NCI-H446 treated with DMSO at 0.1 percent for 48 hours (cell line): ENCODE measurements at regions not wholly inside any gene's neighbourhood (a gene's known extent, or its start where the extent isn't known, plus 50 kb on each side); places are given as distances from the start of the nearest gene placed in this dataset.
"Not testable (repeated sequence)": the region's sequence is repeated elsewhere in the genome, so short reads cannot be mapped to it uniquely, and the experiment has no call there.

Experiments used
- DNase-seq: peaks from one replicate; lab custom pipeline; 2025; lab: John Stamatoyannopoulos, UW

DNA sequence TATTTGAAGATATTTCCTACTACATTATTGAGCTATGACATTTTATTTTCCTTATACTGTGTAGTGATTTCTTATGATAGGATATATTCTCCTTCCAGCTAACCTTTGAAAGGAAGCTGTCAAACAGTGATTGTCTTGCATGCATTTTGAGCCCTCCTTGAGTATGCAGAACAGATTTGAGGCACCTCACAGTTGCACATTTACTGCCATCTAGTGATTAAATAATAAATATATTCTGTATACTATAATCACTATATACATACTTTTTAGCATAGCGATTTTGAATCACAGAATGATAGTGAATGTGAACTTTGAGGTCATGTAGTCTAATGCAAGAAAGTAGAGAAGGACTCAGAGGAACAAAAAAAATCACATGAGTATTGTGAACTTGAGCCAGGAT lies 268.4 kb upstream of the CDH19 start:
- DNase-seq, result peak; percentile 25

DNA sequence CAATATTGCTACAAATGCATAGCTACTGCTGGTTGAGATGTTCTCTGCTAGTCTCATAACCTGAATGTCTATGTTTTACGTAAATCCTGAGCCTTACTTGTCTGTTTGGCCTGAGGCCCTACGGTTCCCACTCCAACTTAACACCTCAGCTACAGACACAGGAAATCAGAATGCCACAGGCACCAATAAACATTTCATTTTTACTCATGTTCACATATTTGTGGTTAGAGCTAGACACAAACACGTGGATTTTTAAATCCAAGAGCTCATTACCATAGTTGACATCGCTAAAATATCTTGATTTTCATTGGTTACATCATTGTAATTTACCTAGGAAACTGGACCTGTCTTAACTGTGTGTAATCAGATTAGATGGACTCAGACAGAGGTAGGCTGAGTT lies 263.8 kb upstream of the CDH19 start:
- no peak for DNase-seq

DNA sequence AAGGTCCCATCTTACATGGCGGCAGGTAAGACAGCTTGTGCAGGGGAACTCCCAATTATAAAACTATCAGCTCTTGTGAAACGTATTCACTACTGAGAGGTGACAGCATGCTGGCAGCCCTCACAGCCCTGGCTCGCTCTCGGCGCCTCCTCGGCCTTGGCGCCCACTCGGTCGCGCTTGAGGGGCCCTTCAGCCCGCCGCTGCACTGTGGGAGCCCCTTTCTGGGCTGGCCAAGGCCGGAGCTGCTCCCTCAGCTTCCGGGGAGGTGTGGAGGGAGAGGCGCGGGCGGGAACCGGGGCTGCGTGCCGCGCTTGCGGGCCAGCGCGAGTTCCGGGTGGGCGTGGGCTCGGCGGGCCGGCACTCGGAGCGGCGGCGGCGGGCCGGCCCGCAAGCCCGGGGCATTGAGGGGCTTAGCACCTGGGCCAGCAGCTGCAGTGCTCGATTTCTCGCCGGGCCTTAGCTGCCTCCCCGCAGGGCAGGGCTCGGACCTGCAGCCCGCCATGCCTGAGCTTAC lies 262.6 kb upstream of the CDH19 start:
- not testable (repeated sequence) for DNase-seq

DNA sequence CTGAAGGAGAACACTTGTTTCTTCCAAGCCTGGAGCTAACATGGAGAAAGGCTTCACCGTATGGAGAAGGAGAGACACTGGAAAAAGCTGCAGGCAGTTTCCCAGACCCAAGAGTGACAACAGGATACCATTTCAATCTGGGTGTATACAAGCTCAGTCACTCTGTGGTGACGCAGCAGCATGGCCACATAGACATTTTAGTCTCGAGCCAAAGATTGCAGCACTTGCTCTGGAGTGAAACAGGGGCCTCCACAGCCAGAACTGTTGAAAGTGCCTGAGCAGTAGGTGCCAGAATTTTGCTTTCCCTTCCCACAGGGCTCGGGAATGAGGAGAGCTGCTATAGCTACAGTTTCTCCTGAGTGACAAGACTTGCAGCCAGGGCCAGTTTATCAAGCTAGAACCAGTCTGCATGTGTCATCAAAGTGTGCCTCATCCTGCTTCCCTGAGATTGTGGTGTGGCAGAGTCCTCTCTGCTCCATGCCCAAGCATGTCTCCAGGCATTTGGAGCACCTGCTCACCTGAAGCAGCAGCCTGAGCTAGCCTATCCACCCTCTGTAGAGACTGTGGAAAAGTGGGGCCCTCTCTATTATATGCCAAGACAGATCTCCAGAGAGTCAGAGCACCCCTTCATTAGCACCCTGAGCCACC lies 234.6 kb upstream of the CDH19 start:
- DNase-seq, result no peak

DNA sequence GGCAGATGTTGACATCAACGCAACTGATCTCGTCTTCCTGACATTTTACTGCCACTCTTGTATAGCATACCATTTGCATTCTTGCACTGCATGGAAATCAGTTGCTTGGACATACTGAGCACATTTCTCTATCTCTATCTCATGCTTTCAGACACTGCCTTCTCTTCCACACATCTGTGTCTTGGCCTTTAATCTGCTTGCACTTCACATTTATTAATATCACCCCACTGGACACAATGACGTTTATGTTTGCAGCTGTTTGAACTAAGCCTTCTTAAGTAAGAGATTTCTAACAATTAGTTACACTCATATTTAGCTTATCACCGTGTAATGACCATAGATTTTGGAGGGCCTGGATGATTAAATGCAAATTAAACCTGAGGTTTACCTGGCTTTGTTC lies 229.8 kb upstream of the CDH19 start:
- no peak for DNase-seq

DNA sequence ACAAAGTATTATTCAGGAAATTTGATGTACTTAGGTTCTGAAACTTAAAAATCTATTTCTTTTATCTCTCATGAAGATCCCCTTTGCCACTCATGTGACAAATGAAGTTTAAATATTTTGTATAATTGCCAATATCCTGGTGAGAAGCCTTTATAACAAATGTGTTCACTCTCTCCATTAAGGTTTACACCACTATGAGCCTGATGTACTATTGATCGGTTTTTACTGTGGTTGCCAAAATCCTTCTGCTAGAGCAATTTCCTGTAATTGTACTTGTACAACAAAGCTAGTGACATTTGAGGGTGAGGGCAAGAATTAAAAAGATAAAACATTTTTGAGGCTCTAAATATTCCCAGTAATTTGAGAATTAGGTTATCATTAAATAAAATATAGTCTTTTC lies 222.3 kb upstream of the CDH19 start:
- peak; percentile 87 for DNase-seq

DNA sequence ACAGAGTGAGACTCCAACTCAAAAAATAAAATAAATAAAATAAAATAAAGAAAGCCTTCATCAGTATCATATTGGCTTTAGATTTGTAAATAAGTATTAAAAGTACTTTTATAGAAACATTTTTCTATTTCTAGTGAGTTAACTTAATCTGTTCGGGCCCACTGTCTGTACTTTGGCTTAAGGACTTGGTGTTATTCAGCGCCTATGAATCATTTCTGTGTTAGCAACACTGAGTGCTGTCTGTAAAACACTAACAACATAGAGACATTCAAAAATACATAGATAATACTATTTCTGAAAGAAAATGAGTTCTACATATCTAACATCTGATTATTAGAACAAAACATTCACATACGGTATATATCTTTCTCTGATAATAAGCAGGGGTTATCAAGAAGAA lies 221.5 kb upstream of the CDH19 start:
- DNase-seq, result no peak

DNA sequence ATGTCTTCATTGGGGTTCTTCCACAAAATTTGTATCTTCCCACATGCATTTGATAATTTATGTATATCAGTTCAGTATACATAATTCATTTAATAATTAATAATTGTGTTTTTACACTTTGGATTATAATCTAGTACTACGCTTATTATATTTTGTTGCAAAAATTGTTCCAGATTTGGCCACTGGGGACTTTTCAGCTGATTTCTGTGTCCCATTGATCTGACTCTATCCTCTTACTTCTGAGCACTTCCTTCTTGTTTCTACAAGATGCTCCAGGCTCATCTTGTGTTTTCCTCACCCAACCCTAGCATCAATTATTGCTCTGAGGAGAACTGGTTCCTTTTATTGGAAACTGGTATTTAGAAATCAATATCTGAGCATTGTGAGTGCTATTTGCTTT lies 215.3 kb upstream of the CDH19 start:
- no peak for DNase-seq

DNA sequence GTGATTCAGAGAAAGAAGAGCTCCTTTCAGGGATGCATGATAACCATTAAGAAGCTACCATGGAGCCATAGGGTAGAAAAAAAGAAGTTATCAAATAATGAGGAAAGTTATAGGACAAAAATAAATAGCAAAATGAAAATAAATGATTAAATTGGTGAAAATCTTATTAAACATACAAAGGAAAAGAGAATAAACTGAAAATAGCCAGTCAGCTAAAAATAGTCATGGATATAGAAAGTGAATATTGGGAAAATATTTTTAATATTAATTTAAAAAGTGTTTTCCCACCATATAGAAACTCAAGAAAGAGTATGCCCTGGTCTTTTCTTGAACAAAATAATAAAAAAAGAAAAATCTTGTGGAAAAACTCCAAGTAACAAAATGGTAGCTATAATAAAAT lies 209.2 kb upstream of the CDH19 start:
- DNase-seq, result no peak

DNA sequence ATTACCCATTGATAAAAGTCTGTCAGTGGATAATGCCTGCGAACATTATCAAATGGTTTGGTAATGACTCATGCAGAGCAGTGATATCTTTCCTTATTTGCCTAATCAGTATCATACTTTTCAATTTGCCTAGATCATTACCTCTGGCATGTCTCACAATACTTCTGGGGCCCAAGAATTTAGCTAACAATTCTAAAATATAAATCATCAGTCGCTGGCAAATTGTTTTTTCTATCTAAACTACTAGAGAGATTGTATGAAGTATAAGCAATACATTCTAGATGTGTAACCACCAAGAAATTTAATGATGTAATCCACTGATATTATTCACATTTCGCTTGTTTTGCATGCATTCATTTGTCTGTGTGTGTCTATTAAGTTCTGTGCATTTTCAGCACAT lies 191.2 kb upstream of the CDH19 start:
- DNase-seq, result no peak

DNA sequence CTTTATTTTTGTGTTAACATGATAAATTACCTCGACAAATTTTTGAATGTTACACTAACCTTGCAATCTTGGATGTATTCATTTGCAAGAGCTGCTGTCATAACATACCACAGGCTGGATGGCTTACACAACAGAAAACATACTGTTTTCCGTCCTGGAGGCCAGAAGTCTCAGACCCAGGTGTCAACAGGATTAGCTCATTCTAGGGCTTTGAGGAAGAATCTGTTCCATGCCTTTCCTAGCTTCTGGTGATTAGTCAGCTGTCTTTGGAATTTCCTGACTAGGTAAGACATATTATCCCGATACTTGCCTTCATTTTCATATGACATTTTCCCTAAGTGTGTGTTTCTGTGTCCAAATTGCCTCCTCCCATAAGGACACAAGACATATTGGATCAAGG lies 188.6 kb upstream of the CDH19 start:
- DNase-seq, result no peak

DNA sequence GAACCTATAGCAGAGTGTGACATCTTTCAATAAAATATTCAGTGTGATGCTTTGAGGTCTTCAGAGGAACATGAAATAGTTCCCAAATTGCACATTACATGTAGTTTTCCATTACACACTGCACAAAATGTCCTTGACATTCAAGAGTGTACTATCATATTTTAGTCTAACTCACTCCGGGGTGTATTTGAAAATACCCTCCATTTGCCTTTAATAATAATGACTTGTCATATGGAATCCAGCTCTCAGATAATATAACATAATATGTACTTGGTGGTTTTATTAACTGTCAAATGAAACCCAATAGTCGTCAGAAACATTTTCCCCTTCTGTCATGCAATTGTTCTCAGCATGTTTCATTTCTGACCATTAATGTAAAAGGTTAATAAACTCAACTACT lies 176.7 kb upstream of the CDH19 start:
- no peak for DNase-seq

DNA sequence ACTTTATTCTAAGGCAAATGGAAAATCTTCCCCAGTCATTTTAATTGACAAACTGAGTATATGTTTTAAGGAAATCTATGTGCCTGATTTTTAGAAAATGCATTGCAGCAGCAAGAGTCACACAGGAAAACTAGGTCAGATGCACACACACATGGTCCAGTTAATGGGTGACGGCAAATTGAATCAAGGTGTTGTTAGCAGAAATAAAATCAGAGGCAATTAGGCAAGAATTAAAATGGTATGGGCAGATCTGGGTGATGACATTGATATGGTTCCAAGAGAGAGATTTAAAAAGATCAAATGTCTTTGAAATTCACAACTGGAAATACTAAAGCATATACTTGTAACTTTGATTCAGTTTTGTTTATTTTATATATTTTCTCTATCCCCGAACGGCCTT lies 174.2 kb upstream of the CDH19 start:
- no peak for DNase-seq

DNA sequence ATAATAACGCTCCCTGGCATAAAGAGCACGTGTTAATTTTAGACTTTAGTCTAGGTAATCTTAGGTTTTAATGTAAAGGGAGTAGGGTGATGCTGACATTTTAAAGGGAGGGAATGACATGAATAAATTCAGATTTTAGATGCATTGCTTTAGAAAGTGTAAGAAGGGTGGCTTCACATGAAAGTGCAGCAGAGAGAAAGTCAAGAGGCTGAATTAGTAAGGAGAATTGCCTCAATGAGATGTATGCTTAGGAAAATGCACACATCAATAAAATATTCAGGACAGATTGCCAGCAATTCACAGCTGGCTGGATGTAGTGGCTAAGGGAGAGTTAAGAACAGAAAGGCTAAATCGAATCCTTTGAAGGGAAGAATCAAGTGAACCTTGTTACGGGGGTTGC lies 165.5 kb upstream of the CDH19 start:
- DNase-seq, result no peak

DNA sequence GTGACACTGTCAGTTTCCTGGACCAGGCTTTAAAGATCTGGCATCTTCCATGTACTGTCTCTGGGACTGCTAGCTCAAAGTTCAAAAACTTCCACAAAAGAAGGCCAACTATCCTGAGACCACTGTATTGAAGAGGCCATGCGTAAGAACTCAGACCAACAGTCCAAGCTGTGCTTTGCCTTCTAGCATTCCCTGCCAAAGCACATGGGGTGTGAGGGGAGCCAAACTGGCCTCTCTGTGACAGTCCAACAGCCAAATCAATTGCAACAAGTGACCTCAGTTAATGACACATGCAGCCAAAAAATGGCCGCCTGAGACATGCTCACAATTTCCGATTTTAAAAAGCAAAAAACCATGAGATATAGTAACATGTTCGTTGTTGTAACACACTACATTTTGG lies 160.3 kb upstream of the CDH19 start:
- no peak for DNase-seq

DNA sequence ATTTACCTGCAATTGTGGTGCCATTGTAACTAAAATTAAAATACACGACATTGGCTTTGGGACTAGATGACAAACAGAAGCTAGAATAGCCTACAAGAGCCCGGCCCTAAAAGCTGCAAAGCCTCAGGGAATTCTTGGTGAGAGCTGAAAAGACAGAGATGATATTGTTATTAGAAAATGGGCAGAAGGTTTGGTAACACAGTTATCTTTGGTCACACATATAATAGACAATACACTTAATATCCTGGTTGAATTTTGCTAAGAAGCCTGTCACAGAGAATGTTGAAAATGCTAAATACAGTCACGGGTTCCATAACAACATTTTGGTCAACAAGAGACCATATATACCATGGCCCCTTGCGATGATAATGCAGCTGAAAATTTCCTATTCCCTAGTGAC lies 157.3 kb upstream of the CDH19 start:
- no peak for DNase-seq

DNA sequence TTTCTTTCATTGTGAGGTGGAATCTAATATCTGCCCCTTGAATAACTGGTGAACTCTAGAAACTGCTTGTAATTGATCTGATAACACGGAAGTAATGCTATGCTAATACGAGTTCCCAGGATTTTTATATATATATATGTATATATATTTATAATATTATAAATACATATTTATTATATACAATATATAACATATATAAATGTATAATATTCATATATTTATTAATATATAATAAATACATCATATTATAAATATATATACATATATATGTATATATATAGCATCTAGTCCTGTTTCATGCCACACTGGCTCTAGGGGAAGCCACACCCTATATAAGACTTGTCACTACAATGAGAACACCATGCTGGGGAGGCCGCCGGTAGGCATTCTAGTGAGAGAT lies 156.7 kb upstream of the CDH19 start:
- no peak for DNase-seq

DNA sequence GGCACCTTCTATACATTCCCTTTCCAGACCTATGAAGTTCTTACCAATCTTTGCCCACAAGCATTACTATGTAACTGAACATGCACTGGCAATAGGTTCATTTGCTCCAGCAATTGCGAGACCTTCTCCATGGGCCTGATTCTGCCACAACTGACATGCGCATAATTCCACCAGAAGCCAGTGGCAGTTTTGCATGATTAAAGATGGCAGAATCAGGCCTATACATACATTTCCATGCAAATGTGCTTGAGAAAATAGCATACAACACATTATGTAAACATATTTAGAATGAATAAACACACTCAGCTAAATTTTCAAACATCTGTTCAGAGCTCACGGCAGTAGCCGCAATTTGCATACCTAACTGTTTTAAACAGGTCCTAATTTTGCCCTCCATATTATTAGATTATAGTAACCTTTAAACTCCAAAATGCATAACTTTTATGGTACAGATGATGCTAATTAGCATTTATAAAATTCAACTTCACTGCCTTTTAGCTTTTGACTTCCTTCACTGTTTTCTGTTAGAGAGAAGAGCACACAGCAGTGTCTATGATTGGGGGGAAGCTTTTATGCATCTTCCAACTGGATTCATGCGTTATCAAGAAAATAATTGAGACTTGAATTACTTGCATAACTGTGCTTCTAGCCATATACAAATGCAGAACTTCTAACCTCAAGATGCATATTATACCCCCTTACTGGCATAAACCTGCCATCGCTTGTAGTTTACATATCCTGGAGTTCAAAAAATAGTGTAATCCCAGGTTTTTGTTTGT lies 155.3 kb upstream of the CDH19 start:
- DNase-seq, result no peak

DNA sequence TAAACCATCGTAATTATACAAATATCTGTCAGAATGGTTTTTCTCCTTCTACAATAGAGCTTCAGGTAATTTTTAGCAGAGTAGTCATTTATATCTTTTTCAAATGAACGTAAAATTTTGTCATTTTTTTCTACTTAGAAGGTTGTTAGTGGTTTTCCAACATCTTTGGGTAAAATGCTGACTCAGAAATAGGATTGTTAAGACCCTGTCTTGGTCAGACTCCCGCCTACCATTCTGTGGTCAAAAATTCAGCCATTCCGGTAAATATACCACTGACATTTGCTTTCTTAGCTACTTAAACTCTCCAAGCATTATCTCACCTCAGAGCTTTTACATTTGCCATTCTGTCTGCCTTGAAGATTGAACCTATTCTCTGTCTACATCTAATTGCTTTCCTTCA lies 154.1 kb upstream of the CDH19 start:
- no peak for DNase-seq

DNA sequence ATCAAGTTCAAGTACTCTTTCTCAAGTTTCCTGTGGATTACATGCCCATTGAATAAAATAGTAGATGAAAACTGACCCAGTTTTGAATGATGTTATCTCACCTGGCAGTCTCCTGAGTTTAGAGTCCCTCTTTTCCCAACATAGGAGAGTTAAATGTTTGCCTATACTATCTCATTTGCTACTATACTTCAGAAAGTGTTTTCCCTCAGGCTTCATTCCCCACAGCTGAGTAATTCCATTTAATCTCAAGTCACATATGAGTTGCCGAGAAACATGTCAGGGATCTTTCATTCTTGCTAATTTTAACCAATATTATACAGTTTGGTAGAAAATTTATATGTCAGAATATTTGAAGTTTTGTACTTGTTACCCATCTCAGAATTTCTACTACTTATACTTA lies 150.4 kb upstream of the CDH19 start:
- no peak for DNase-seq

DNA sequence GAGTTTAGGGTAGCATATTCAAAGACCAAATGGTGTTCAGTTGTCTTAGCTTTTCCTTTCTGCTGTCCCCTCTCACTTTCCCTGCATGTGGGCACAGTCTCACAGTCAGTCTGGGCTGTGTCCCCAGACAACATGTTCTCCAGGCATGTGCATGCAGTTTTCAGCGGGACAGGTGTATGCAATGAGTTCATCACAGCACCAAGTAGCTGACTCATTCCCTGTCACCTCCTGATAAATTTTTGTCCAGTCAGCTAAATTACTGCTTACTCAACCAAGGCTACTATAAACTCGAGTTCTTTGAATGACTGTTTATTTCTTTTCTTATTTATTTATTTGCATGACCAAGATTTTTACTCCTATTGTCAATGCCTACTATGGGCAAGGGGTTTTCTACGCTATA lies 148.8 kb upstream of the CDH19 start:
- DNase-seq, result no peak

DNA sequence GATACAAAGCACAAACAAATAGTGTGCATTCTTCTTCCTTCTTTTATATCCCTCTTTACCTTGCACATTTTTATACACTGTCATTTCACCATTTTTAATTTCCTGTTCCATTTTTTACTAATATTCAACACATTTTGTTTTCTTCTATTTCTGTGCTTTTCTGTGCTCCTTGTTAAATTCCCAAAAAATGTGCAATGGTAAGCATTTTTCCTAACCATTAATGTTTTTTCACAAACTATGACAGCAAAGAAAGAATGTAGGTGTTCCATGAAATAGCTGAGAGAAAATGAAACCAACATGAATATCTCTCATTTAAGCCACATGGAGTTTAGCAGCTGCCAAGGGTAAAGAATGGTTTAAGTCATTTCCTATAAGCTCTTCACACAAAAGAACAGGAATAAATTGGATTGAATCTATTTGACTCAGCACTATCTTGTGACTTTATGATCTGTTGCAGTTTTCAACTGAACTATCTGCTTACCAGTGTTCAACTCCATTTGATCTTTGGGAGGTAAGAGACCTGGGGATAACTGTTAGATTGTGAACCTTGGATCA lies 145.7 kb upstream of the CDH19 start:
- DNase-seq, result no peak

DNA sequence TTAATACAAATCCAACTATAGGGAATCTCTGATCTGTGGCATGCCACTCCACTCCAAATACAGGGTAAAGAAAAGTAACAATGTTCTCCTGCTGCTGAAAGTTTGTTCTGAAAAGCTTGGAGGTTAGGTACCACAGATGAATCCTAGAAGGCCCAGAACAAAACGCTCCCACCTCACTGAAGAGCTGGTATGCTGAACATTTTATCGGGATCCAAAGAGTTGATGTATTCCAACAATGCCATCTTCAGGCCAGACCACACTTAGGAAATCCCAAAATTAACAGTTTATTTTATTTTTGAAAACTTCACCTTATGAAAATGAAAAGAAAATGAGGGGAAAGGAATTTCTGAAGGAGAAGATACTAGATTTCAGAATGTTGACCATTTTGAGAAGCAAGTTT lies 145.1 kb upstream of the CDH19 start:
- peak; percentile 17 for DNase-seq

DNA sequence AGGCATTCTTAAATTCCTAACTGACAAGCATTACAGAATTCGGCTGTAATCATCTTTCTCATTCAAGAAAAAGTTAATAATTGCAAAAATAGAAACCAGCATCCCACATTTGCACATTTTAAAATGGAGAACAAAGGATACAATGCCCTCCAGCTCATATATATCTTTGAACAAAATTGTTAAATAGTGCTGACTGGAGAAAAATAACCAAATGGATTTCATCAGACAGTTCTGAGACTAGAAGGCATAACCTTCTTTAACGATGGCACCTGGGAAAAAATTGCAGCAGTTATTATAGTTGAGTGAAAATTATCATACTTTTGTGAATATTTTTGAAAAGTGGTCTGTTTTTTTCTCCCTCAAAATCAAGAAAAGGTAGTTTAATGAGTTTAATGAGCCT lies 138.9 kb upstream of the CDH19 start:
- no peak for DNase-seq
